Activated CD8-positive, alpha-beta T cell treated with anti-CD3 and anti-CD28 coated beads for 36 hours (primary cell): ENCODE measurements at regions not wholly inside any gene's neighbourhood (a gene's known extent, or its start where the extent isn't known, plus 50 kb on each side); places are given as distances from the start of the nearest gene placed in this dataset.

Source experiments
- ATAC-seq: fragments of 200-7000 bp; cut with Tn5 transposase; one replicate; pipeline ENCODE4 v1.10.0; 2021; ENCODE audit warnings: mild to moderate bottlenecking, moderate library complexity
- CTCF ChIA-PET: fragments of 350-600 bp; sonication (Branson Sonifier 250); formaldehyde crosslinking; loops from one replicate; lab custom pipeline; 2021; ENCODE audit warnings: antibody characterized with exemption; lab: Charles Lee
- POLR2A ChIA-PET: fragments of 350-600 bp; sonication (Branson Sonifier 250); formaldehyde crosslinking; loops from one replicate; lab custom pipeline; 2021; ENCODE audit warnings: antibody characterized with exemption; lab: Charles Lee
- DNase-seq: peaks from one replicate; pipeline ENCODE4 v3.0.0-alpha.2; 2020
- H3K27ac Mint-ChIP-seq: one replicate; pipeline ENCODE4 v1.8.0; 2021; ENCODE audit warnings: mild to moderate bottlenecking, mixed read lengths
- H3K27me3 Mint-ChIP-seq: one replicate; pipeline ENCODE4 v1.8.0; 2021; ENCODE audit warnings: mixed read lengths
- H3K36me3 Mint-ChIP-seq: one replicate; pipeline ENCODE4 v1.8.0; 2021; ENCODE audit warnings: low read depth, mixed read lengths
- H3K4me1 Mint-ChIP-seq: one replicate; pipeline ENCODE4 v1.8.0; 2021; ENCODE audit warnings: low read depth, mixed read lengths
- H3K4me3 Mint-ChIP-seq: one replicate; pipeline ENCODE4 v1.8.0; 2021; ENCODE audit warnings: mild to moderate bottlenecking, moderate library complexity, mixed read lengths
- H3K9me3 Mint-ChIP-seq: one replicate; pipeline ENCODE4 v1.8.0; 2021; ENCODE audit warnings: mixed read lengths
- intact Hi-C: fragments of 100-400 bp; cut with micrococcal nuclease; formaldehyde crosslinking; loops from one replicate; pipeline ENCODE4 v1.10.0; 2022
- TF ChIP-seq, protein P1 (sequence below): fragments of 200-600 bp; IDR thresholded peaks from one replicate; pipeline ENCODE4 v1.8.0; 2022; ENCODE audit warnings: antibody characterized with exemption, mild to moderate bottlenecking

DNA sequence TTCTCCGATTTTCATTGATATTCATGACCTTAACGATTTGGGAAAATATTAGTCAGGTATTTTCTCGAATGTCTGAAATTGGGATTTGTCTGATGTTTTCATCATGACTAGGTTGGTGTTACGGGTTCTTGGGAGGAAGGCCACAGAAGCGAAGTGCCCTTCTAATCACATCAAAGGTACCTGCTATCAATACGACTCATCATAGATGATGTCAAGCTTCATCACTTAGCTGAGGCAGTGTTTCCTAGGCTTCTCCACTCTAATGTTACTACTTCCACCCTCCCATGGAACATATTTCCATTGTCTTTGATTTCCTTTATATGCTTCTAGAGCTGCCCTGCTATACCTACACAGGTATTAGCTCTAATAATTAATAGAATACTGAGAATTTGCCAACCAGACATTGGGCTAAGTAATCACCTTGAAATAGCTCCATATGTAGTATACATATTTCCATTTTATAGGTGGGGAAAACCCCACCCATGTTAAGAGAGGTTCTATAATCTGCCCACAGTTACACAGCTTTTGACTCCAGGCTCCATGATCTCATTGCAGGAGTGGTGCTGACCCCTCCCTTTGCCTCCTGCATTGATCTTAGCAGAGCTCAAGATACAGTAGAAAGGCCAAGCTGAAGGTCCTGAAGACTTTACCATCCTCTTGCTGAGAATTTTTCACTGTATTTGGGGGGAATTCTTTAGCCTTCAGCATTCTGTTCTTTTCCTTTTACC lies 238.6 kb upstream of the ADAMTSL1 start:
- H3K4me1 Mint-ChIP-seq, result peaks cover 2% of the 10 kb centered on the region
- TF ChIP-seq, protein P1, sequence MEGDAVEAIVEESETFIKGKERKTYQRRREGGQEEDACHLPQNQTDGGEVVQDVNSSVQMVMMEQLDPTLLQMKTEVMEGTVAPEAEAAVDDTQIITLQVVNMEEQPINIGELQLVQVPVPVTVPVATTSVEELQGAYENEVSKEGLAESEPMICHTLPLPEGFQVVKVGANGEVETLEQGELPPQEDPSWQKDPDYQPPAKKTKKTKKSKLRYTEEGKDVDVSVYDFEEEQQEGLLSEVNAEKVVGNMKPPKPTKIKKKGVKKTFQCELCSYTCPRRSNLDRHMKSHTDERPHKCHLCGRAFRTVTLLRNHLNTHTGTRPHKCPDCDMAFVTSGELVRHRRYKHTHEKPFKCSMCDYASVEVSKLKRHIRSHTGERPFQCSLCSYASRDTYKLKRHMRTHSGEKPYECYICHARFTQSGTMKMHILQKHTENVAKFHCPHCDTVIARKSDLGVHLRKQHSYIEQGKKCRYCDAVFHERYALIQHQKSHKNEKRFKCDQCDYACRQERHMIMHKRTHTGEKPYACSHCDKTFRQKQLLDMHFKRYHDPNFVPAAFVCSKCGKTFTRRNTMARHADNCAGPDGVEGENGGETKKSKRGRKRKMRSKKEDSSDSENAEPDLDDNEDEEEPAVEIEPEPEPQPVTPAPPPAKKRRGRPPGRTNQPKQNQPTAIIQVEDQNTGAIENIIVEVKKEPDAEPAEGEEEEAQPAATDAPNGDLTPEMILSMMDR, result no peak
- POLR2A ChIA-PET, result no interaction called here

DNA sequence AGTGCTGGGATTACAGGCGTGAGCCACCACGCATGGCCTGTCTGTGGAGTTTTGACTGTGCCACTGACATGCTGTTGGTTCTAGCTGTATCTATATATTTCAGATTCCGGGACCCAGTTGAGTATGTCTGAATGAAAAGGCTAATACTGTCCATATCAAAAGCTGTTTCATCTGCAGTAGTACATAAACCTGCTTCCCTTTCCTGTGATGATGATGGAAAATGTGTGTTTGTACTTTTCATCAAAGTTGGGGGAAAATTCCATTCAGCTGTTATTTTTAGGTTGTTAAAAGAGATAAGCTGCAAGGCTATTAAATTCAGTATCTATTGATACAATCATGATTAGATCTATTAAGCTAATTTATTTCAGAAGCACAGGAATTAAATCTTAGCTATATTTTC lies 237.6 kb upstream of the ADAMTSL1 start:
- TF ChIP-seq, protein P1, result no peak
- DNase-seq (no peak), ATAC-seq (no peak)
- ChIA-PET POLR2A (no interaction called here), CTCF (interaction anchor here (2.0 kb wide), 1 partner anchor 19 kb away, joined by 9 read pairs; no protein-coding TSS in a partner anchor)
- no peaks in the 10 kb centered on the region for H3K36me3 Mint-ChIP-seq
- peaks cover 4% of the 10 kb centered on the region for H3K27me3 Mint-ChIP-seq
- no peaks in the 10 kb centered on the region for H3K9me3 Mint-ChIP-seq
- H3K4me1 Mint-ChIP-seq, result peaks cover 2% of the 10 kb centered on the region
- no peak overlapping the region for H3K4me3 Mint-ChIP-seq
- intact Hi-C loops, result no loop called here
- no peak overlapping the region for H3K27ac Mint-ChIP-seq

More for the DNA sequence above, 238.6 kb upstream of the ADAMTSL1 start:
- CTCF ChIA-PET, result interaction anchor here (2.0 kb wide), 1 partner anchor 20 kb away, joined by 9 read pairs; no protein-coding TSS in a partner anchor
- DNase-seq, result no peak
- peak; percentile 47 for ATAC-seq
- H3K36me3 Mint-ChIP-seq, result no peaks in the 10 kb centered on the region
- H3K9me3 Mint-ChIP-seq, result no peaks in the 10 kb centered on the region
- H3K4me3 Mint-ChIP-seq, result no peak overlapping the region
- H3K27ac Mint-ChIP-seq, result no peak overlapping the region
- intact Hi-C loops, result no loop called here
- peaks cover 4% of the 10 kb centered on the region for H3K27me3 Mint-ChIP-seq

DNA sequence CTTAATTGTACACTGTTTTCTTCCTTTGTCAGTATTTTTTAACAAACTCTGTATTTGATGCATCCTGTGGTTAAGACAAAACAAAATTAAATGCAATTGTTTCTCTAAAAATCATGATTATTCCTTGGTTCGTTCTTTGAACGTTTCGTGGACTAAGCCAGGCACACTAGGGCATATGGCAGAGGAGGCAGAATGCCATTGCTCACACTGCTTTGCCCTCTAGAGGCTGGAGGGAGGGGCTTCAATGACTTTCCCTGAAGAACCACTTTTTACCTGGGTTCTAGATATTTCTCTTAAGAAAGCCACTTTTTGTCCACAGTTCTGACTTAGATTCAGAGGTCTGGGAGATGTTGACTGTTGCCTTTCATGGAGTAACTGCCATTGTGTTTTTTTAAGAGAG lies 236.2 kb upstream of the ADAMTSL1 start:
- ChIA-PET CTCF (interaction anchor here (2.0 kb wide), 1 partner anchor 17 kb away, joined by 6 read pairs; no protein-coding TSS in a partner anchor), POLR2A (no interaction called here)
- H3K36me3 Mint-ChIP-seq, result no peaks in the 10 kb centered on the region
- ATAC-seq (no peak), DNase-seq (no peak)
- no peaks in the 10 kb centered on the region for H3K9me3 Mint-ChIP-seq
- TF ChIP-seq, protein P1, result no peak
- peaks cover 4% of the 10 kb centered on the region for H3K27me3 Mint-ChIP-seq
- peaks cover 2% of the 10 kb centered on the region for H3K4me1 Mint-ChIP-seq
- no peak overlapping the region for H3K4me3 Mint-ChIP-seq
- no peak overlapping the region for H3K27ac Mint-ChIP-seq
- intact Hi-C loops, result no loop called here

DNA sequence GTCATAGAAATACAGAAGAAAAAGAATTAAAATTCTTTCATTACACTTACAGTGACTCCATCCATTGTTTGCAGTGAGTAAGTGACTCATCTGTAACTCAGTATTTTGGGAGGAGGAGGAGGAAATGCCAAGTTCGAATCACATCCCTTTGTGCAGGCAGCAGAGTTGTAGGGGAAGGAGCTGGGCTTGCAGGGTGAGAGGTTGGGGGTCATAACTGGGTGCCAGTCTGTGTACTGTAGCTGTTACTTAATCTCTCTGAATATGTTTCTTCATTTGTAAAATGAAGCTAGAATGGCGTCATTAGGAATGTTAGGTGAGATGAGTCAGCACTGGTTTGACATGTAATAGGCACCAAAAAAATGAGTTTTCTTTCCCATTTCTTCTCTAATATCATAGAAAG lies 235.7 kb upstream of the ADAMTSL1 start:
- CTCF ChIA-PET, result interaction anchor here (2.0 kb wide), 1 partner anchor 17 kb away, joined by 6 read pairs; no protein-coding TSS in a partner anchor
- peaks cover 4% of the 10 kb centered on the region for H3K27me3 Mint-ChIP-seq

More for the DNA sequence above, 235.7 kb upstream of the ADAMTSL1 start:
- Mint-ChIP-seq H3K4me1 (peaks cover 2% of the 10 kb centered on the region), H3K36me3 (no peaks in the 10 kb centered on the region), H3K9me3 (peaks cover 1% of the 10 kb centered on the region), H3K4me3 (no peak overlapping the region), H3K27ac (no peak overlapping the region)
- ATAC-seq, result no peak
- TF ChIP-seq, protein P1, result no peak
- DNase-seq, result no peak
- intact Hi-C loops, result no loop called here
- POLR2A ChIA-PET, result no interaction called here
